Activated effector memory CD4-positive, alpha-beta T cell treated with anti-CD3 and anti-CD28 coated beads, Interleukin-2, amount 50 U/mL, for 16 hours (primary cell): ENCODE measurements at regions not wholly inside any gene's neighbourhood (a gene's known extent, or its start where the extent isn't known, plus 50 kb on each side); places are given as distances from the start of the nearest gene placed in this dataset.
A peak's percentile ranks its signal among the peaks of the same experiment; 100 is the strongest.

Source experiments
- DNase-seq: peaks from one replicate; pipeline ENCODE4 v3.0.0-alpha.2; 2020

DNA sequence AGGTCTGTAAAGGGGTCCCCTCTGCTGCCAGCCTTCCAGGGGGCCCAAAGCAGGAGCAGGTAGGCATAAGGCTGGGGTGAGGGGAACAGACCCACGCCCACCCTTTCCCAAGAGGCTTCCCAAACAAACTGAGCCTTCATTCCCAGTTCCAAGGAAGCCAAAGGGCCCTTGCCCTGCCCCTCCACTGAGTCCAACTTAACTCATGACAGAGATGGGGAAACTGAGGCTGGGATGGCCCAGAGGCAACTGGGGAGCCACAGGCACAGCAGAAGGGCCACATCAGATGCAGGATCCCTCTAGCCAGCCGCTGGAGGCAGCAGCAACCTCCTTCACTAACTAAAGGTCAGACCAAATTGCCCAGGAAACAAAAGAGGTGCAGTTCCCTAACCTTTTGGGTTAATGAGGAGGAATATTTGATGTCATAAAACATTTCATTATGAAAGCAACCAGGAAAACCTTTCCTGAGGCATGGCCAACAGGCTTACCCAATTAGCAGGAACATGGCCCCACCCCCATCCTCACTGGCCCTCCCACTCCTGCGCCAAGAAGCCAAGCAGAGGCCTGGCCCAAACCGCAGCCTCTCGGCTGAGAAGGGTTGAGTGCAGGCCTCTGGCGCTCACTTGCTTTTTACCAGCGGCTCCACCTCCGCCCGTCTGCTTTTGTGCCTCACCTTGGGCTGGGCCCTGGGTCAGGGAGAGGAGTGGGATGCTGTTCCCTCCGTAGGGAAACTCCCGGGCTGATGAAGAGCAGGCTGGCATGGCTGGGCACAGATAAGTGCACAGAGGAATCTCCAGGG lies 293.5 kb upstream of the RTL1 start:
- DNase-seq = peak; percentile 46

DNA sequence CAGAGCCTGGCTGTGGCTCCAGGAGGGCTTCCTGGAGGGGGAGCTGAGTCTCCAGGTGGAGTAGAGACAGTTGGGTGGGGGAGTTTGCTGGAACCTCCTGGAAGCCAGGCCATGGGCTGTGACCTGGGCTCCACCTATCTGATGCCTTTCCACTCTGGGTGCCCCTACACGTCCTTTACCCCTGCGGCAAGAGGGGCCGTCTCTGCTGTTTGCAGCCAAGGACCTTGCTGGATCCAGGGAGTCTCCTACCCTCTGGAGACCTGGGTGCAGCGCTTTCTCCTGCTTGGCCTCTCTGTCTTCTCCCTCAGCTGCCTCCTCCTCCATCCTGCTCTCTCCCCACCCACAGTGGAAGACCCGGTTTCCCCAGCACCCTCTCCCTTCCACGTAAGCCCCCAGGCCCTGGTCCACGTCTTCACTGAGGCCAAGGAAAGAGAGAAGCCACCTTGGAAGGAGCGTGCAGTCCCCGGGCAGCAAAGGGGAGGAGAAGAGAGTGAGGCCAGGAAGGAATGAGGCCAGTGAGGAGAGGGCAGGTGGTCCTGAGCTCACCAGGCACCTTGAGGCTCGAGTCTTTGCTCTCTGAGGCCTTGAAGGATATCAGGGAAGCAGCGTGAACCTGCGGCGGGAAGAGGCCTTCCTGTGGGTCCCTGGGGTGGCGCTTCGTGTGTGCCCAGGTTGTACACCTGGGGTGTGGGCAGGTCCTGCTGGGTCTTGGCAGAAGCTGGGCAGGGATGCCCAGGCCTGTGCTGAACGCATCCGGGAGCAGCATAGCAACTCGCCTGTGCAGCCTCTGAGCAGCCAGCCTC lies 294.3 kb upstream of the RTL1 start:
- peak; percentile 53 for DNase-seq

DNA sequence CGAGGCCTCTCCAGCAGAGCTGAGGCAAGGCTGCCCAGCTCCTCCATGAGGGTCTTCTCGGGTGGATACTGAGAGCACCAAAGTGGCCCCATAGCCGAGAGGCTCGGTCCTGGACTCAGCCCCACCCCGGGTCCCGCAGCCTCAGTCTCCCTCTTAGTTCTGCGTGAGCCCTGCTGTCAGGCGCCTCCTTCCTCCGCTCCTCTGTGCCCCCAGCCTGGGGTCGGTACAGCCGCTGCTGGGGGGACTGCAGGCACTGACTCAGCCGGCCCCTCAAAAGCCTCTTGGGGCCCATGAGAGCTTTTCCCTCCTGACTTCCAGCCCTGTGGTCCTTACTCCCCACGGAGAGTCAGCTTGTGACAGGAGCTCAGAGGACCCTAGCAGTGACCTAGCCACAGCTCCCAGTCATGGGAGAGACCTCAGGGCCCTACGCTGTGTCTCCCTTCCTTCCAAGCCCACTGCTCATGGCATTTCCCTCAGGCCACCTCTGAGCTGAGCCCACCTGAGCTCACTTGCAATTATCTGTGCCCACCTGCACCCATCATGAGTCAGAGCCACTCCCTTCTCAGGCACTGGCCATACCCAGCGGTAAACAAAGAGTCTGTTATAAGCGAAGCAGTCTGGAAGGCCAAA lies 295.0 kb upstream of the RTL1 start:
- peak; percentile 5 for DNase-seq

DNA sequence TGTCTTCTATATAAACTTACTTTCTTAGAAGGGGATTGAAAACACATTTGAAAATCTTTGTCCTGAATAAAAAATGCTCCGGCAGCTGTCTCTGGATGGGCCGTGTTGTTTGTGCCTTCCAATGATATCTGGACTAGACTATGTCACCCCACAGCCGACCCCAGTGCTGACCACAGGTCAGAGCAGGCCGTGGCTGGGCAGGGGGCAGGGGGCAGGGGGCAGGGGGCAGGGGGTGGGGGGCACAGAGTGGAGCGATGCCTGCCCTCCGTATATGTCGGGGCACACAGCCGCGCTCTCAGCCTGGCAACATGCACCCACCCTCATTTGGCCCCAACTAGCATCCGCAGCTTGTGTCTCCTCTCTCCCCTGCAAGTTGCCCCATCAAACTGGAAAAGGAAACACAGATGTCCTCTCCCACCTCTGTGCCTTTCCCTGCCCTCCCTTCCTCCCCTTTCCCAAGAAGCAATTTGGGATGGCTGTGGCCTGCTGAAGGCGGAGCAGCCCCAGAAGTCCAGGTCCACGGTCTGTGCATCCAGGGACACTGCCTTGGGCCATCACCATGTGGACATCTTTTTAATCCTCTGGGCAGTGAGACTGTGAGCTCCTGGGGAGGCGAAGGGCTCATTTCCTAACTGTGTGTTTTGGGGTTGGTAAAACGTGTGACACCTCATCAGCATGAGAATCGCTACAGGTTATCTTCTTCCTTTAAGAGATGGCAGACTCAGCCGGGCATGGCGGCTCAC lies 295.7 kb upstream of the RTL1 start:
- DNase-seq = peak; percentile 16

DNA sequence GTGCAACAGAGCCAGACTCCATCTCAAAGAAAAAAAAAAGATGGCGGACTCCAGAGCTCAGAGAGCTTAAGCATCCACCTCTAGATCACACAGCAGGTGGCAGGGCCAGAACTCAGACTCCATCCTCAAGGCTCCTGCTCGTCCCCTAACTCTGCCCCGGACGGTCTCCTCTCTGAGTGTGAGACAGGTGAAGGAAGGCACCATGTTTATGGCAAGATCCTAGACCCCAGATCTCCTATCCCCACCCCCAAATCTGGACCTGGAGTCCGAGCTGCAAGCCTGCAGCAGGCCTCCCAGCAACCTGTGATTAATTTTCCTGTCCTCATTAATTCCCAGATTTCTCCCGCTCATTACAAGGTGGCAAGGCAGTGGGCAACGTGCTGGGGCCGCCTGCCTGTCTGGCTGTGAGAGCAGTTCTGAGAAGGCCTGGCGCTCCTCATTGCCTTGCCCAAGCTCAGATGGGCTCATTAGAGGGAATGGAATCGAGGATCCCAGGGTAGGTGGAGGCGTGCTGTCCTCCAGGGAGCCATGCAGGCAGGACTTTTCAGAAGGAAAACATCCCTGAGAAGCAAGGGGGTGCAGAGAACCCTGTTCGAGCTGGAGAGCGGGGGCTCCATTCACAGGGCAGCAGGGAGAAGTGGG lies 296.6 kb upstream of the RTL1 start:
- peak; percentile 27 for DNase-seq

DNA sequence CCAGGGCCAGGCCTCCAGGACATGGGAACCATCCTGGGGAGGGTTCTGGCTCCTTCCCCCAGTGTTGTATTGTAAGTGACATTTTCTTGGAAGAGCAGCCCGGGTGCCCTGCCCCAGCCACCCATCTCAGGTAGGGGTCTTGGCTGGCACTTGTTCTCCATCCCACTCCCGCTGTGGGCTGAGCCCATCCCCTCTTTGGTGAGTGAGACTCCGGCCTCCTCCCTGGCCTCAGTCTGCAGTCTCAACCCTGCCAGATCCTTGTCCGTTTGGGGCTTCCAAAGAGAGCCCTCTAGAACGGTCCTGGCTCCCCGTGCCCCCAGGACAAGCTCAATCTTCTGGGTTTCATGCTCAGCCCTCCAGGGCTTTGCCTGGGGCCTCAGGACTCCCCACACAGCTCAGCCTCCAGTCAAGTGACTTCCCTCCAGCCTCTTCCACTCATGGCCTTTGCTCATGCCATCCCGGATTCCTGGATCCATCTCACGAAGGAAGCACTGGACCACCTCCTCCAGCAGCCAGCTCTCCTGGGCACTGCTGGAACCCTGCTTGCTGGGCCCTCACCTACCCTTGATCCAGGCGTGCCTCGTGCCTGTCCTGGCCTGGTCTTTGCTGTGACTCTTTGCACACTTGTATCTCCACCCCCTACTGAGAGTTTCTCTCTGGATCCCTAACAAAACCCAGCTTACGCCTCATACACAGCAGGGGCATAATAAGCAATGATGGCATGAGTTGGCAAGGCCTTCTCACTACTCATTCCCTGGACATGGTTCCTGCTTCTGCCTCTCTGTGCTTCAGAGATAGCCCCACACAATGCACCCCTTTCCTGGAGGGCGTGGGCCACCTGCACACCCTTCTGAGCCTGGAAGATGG lies 297.4 kb upstream of the RTL1 start:
- DNase-seq = peak; percentile 47

DNA sequence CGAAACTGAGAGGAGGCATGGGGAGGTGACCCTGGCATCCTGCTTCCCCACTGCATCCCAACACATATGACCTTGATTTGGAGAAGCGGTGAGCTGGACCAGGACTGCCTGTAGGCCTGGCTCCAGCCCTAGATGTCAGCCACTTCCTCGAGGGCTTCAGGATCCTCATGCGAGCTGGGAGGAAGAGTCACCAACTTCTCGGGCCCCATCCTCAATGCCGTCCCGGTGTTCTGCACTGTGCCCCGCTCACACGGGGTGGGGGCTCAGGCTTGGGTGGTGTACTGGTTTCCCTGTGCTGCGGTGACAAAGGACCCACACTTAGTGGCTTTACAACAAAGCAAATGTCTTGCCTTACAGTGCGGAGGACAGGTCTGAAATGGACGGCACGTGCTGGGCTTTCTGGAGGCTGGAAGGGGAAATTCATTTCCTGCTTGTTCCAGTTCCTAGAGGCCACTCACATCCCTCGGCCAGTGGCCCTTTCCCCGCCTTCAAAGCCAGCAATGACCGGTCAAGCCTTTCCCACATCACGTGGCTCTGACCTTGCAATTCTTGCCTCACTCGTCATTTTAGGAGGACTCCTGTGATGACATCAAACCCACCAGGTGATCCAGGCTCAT lies 298.1 kb upstream of the RTL1 start:
- DNase-seq = peak; percentile 36

DNA sequence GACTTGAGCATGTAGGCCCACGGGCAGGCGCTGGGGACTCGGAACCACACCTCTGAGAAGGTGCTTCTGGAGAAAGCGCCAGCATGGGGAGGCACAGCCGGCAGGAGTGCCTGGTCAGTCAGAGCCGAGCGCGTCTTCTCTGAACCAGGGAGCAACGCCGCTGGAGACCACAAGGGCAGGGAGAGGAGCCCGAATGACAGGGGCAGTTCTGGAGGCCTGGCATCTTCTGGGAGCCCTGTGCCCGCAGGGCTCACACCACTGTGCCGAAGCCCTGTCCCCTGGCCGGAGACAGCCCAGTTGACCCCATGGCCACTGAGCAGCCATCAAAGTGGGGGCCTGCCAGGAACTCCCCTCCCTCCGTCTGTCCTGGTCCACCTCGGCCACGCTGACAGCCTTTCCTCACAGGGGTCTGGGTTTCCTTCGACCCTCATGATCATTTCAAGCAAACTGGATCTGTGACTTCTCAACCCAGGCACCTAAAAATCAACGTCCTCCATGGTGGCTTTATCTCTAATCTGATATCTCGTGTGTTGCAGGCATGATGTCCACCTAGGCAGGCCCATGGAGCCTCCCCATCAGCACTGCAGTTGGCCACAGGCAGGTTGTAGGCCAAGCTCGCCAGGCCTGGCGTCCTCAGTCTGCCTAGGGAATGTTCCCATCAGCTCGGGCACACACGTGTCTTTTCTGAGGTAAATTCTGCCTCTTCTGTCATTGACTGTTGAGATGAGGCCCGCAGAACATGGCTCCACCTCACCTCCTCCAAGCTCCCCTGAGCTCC lies 299.3 kb upstream of the RTL1 start:
- DNase-seq = peak; percentile 42

DNA sequence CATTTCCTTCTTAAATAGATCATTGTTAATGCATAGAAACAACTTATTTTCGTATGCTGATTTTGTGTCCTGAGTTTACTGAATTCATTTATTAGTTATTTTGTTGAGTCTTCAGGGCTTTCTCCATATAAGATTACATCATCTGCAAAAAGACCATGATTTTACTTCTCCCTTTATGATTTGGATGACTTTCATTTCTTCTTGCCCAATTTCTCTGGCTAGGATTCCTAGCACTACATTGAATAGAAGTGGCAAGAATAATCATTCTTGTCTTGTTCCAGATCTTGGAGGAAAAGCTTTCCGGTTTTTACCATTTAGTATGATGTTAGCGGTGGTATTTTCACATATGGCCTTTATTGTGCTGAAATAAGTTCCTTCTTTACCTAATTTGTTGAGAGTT lies 303.0 kb upstream of the RTL1 start:
- no peak for DNase-seq

DNA sequence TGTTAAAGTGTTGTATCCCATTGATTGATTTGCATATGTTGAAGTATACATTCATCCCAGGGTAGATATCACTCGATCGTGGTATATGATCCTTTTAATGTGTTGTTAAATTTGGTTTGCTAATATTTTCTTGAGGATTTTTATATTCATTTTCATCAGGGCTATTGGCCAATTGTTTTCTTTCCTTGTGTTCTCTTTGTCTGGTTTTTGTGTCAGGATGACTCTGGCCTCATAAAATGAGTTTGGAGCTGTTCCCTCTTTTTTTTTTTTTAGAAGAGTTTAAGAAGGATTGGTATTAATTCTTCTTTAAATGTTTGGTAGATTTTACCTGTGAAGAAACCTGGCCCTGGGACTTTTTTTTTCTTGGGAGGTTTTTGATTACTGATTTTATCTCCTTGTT lies 303.5 kb upstream of the RTL1 start:
- DNase-seq = no peak

DNA sequence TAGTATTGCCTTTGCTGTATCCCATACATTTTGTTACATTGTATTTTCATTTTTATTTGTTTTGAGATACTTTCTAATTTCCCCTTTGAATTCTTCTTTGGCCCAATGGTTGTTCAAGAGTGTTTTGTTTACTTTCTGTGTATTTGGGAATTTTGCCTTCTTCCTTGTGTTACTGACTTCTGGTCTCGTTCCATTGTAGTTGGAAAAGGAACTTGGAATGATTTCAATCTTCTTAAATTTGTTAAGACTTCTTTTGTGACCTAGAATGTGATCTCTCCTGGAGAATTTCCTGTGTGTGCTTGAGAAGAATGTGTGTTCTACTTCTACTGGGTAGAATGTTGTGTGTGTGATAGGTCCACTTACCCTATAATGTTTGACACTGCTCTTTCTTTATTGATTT lies 304.4 kb upstream of the RTL1 start:
- no peak for DNase-seq

DNA sequence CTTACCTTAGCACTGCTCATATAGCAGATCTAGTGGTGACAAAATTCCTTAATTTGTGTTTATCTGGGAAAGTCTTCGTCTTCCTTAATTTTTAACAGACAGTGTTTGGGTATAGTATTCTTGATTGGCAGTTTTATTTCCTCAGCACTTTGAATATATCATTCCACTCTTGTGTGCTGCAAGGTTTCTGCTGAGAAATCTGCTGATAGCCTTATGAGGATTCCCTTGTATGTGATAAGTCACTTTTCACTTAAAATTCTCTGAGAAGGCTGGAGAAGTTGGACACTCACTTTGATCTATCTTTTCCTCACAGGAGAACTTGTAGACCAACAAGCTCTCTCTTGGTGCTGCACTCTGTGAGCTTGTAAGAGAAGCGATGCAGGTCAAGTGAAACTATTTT lies 306.1 kb upstream of the RTL1 start:
- no peak for DNase-seq

DNA sequence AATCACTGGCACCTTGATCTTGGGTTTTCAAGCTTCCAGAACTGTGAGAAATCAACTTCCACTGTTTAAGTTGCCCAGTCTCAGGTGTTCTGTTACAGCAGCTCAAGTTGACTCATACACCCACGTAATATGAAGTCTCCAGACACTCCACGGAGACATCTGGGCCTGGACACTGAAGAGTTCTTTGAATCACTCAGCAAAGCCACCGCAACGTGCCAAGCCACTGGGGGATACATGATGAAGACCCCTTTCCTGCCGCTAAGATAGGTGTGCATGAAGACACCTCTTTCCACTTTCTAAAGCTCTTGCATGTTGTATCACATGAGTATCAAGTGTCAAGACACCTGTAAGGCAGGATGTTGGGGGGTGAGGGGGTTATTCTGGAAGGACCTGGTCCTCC lies 311.7 kb upstream of the RTL1 start:
- DNase-seq = peak; percentile 6

DNA sequence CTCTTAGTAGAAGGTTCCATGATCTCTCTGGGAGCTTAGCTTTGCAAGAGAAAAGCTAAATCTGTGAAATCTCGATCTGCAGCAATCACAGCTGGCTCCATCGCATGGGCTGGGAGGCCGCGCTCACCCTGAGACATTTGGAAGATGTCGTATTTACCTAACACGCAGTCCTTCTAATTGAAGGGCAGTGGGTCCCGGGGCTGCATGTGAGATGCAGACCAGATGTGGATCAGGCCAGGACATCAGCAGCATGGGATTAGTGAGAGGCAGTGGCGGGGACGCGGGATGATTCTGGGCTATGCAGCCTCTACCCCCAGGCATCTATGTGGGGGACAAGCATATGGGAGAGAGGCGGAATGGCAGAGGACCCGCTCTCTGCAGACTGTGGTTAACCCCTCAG lies 312.4 kb upstream of the RTL1 start:
- DNase-seq = peak; percentile 33

DNA sequence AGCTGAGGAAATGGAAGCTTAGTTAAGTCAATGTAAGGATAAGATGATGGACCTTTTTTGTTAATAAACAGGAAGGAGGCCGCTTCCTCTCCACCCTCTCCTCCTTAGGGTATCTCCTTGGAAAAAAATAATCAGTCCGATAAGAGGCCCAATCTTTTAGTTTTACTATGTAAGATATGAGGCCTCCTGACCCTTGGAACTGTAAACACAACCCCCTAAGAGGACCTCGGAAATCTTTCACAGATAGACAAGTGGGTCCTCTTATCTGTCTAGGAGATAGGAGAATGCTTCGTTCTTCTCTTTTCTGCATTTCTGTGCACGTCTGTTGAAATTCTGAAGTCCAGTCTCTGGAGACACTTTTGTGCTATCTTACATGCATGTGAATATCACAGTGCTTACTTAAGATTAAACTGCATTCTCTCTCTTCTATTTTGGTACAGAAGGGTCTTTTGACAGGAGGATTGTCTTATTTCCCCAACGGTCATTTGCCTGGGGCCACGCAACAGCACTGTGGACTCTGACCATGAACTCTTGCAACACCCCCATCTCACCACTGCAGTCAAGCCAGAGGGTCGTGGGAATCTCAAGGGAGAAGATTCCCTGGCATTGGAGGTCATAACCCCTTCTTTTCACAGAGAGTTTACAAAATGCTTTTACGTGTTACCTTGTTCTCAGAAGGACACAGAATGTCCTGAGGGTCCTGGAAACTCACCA lies 313.0 kb upstream of the RTL1 start:
- DNase-seq = no peak

DNA sequence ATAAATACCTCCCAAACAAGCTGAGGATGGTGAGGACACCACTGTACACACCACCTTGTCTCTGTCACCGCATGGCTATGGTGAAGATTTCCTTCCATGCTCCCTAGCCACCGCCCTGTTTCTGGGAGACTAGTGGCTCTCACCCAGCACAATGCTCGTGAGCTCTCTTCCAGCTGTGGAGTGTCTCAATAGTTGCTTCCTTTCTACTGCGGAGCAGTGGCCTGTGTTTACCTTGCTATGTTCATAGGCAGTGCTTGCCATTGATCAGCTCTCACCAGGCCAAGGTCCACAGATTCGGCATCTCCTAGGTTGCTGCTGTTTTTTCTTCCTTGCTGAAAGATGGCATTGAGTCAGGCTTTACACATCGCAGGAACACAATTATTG lies 313.6 kb upstream of the RTL1 start:
- DNase-seq = no peak

DNA sequence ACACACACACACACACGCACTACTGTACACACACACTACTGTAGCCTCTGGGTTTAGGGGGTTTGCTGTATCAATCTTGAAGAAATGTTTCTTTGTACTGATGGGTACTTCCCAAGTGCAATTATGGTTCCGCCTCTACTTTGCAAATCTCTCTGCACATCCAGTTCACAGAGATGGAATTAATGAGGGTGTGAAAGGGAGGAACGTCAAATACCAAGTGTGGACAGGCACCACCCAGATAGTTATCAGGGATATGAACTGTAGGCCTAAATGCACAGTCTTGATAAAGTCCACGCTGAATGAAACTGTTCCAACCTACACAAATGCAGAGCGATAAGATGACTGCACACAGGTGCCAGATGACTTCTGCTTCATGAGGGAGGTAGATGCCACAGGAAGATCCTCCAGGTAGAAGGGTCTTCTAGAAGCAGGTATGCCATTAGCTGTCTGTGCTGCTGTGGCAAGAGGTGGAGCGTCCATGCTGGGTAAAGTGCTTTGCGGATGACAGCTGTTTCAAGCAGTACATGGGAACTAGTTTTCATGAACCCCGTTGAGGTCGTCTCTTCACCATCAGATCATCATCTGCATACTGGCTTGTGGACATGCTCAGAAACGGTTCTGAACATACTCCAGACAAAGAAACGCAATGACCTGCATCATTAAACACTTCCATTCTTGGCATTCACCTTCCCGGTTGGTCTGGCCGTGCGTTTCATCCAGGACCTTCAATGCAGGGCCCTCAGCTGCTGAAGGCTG lies 314.3 kb upstream of the RTL1 start:
- no peak for DNase-seq

DNA sequence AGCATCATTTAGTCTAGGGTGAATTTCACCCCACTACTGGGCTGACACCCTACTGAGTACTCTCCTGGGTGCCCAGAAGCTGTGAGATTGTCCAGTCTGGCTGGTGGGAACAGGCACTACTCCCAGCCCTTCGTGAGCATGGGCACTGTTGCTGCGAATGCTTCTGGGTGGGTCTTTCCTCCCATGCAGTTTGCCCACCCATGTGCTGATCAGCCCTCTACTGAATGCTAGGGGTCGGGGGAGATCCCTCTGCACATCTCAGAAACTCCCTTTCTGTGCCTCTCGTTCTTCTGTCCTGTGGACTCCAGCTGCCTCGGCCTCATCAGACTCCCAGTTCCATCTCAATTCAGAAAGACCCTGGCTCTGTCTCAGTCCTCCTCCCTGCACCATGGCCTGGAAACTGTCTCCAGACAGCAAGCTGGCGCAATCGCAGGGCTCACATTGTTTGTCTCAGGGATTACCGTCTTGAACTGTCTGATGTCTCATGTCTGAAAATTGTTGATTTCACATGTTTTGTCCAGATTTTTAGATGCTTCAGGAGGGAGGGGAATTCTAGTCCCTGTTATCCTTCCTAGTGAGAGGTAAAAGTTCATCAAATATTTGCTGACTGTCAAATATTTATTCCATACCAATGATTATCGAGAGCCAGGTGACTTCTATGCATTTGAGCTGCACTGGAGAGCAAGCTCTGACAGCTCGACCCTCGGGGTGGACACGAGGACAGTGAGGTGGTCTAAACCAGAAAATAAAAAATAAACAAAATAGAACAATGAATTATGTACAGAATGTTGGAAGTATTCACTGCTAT lies 316.6 kb upstream of the RTL1 start:
- no peak for DNase-seq
